SK-N-MC (cell line): ENCODE measurements at regions not wholly inside any gene's neighbourhood (a gene's known extent, or its start where the extent isn't known, plus 50 kb on each side); places are given as distances from the start of the nearest gene placed in this dataset.

ENCODE experiments used
- EZH2 ChIP-seq: fragments of 200-600 bp; sonication (generic); IDR thresholded peaks from one replicate; pipeline ENCODE4 v1.6.1; 2017; ENCODE audit warnings: antibody characterized with exemption
- FOXP2 ChIP-seq: optimal IDR thresholded peaks from 2 replicates; pipeline ENCODE3; 2011; ENCODE audit warnings: mild to moderate bottlenecking, moderate library complexity; ENCODE audit not compliant: insufficient read depth; ENCODE audit errors: extremely low read length, control extremely low read depth
- POLR2AphosphoS5 ChIP-seq: IDR thresholded peaks from 2 replicates; pipeline ENCODE4 v1.6.1; 2012; ENCODE audit warnings: mild to moderate bottlenecking, low read depth, low read length, borderline replicate concordance

GRCh38 chr7:43033369-43033768 is 79.1 kb upstream of the HECW1 start:
- no peak for TF ChIP-seq POLR2AphosphoS5
- TF ChIP-seq EZH2: no peak
- no peak for TF ChIP-seq FOXP2
